ENCODE measurements at regions not wholly inside any gene's neighbourhood (a gene's known extent, or its start where the extent isn't known, plus 50 kb on each side); places are given as distances from the start of the nearest gene placed in this dataset.

DNA sequence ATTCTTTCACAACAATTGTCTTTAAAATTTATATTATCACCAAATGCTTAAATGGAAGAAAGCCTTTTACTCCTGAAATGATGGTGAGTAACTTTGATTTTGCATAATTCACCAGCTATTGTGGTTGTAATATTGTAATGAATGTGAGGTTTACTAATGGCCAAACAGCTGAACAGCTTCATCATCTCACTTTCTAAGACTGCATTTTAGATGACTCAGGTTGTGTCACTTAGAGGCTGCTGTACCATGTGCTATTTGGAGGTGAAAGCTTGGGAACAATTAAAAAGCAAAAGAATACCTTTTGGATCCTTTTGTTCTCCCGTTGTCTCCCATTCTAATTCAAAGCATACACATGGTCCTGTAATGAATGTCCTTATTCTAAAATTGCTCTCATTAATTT is 604.0 kb upstream of the PFKP start:
- TF ChIP-seq YY1 (IDR thresholded peaks at IDR 0.05) (no peak), TAF1 (conservative IDR thresholded peaks at IDR 0.05) (no peak), RAD21 (IDR thresholded peaks at IDR 0.05) (no peak), EGR1 (IDR thresholded peaks at IDR 0.05; ENCODE audit: low read depth in 2 of 2) (no peak), JUND (IDR thresholded peaks at IDR 0.05) (no peak), HNF4A (conservative IDR thresholded peaks at IDR 0.05) (no peak), FOXA1 (IDR thresholded peaks at IDR 0.05) (no peak), SP1 (IDR thresholded peaks at IDR 0.05) (no peak)
- TF ChIP-seq, protein P1, sequence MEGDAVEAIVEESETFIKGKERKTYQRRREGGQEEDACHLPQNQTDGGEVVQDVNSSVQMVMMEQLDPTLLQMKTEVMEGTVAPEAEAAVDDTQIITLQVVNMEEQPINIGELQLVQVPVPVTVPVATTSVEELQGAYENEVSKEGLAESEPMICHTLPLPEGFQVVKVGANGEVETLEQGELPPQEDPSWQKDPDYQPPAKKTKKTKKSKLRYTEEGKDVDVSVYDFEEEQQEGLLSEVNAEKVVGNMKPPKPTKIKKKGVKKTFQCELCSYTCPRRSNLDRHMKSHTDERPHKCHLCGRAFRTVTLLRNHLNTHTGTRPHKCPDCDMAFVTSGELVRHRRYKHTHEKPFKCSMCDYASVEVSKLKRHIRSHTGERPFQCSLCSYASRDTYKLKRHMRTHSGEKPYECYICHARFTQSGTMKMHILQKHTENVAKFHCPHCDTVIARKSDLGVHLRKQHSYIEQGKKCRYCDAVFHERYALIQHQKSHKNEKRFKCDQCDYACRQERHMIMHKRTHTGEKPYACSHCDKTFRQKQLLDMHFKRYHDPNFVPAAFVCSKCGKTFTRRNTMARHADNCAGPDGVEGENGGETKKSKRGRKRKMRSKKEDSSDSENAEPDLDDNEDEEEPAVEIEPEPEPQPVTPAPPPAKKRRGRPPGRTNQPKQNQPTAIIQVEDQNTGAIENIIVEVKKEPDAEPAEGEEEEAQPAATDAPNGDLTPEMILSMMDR (IDR thresholded peaks at IDR 0.05; ENCODE audit: low read depth, low read length, missing input control): no peak
- TF ChIP-seq, protein P2, sequence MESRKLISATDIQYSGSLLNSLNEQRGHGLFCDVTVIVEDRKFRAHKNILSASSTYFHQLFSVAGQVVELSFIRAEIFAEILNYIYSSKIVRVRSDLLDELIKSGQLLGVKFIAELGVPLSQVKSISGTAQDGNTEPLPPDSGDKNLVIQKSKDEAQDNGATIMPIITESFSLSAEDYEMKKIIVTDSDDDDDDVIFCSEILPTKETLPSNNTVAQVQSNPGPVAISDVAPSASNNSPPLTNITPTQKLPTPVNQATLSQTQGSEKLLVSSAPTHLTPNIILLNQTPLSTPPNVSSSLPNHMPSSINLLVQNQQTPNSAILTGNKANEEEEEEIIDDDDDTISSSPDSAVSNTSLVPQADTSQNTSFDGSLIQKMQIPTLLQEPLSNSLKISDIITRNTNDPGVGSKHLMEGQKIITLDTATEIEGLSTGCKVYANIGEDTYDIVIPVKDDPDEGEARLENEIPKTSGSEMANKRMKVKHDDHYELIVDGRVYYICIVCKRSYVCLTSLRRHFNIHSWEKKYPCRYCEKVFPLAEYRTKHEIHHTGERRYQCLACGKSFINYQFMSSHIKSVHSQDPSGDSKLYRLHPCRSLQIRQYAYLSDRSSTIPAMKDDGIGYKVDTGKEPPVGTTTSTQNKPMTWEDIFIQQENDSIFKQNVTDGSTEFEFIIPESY (IDR thresholded peaks at IDR 0.05): no peak
- TF ChIP-seq, protein P3, sequence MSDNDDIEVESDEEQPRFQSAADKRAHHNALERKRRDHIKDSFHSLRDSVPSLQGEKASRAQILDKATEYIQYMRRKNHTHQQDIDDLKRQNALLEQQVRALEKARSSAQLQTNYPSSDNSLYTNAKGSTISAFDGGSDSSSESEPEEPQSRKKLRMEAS (IDR thresholded peaks at IDR 0.05): no peak
- TF ChIP-seq, protein P4, sequence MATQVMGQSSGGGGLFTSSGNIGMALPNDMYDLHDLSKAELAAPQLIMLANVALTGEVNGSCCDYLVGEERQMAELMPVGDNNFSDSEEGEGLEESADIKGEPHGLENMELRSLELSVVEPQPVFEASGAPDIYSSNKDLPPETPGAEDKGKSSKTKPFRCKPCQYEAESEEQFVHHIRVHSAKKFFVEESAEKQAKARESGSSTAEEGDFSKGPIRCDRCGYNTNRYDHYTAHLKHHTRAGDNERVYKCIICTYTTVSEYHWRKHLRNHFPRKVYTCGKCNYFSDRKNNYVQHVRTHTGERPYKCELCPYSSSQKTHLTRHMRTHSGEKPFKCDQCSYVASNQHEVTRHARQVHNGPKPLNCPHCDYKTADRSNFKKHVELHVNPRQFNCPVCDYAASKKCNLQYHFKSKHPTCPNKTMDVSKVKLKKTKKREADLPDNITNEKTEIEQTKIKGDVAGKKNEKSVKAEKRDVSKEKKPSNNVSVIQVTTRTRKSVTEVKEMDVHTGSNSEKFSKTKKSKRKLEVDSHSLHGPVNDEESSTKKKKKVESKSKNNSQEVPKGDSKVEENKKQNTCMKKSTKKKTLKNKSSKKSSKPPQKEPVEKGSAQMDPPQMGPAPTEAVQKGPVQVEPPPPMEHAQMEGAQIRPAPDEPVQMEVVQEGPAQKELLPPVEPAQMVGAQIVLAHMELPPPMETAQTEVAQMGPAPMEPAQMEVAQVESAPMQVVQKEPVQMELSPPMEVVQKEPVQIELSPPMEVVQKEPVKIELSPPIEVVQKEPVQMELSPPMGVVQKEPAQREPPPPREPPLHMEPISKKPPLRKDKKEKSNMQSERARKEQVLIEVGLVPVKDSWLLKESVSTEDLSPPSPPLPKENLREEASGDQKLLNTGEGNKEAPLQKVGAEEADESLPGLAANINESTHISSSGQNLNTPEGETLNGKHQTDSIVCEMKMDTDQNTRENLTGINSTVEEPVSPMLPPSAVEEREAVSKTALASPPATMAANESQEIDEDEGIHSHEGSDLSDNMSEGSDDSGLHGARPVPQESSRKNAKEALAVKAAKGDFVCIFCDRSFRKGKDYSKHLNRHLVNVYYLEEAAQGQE (IDR thresholded peaks at IDR 0.05): no peak
